Stomach (tissue), 8 donors: ENCODE measurements at regions not wholly inside any gene's neighbourhood (a gene's known extent, or its start where the extent isn't known, plus 50 kb on each side); places are given as distances from the start of the nearest gene placed in this dataset.

Experiments
- DNase-seq, 2 donors: peaks; one replicate each; pipeline versions ENCODE4 v3.0.0 to v3.0.0-alpha.2; 2013 to 2019
- H3K27ac ChIP-seq, 5 donors: fragments of 200-600 bp in 4 of 5; sonication (generic) in 4 of 5; one replicate each; pipeline ENCODE4 v1.5.1; 2013 to 2019; ENCODE audit warnings: mild to moderate bottlenecking in 1 of 5, moderate library complexity in 1 of 5
- H3K27me3 ChIP-seq, 3 donors: fragments of 200-600 bp; sonication (generic); one replicate each; pipeline ENCODE4 v1.5.1; 2017 to 2019; ENCODE audit warnings: mixed run types in 1 of 3
- H3K36me3 ChIP-seq, 4 donors: fragments of 200-600 bp; sonication (generic); 1 replicate in 3 of 4; 2 replicates in 1 of 4; pipeline ENCODE4 v1.5.1; 2016 to 2019
- H3K4me1 ChIP-seq, 4 donors: fragments of 200-600 bp; sonication (generic); one replicate each; pipeline ENCODE4 v1.5.1; 2016 to 2019
- H3K4me3 ChIP-seq, 4 donors: fragments of 200-600 bp; sonication (generic) in 3 of 4; one replicate each; pipeline ENCODE4 v1.5.1; 2016 to 2019; ENCODE audit warnings: mild to moderate bottlenecking in 1 of 4
- H3K9me3 ChIP-seq, 4 donors: fragments of 200-600 bp; sonication (generic); one replicate each; pipeline ENCODE4 v1.5.1; 2016 to 2019
- CTCF ChIP-seq, 7 experiments: fragments of 450-650 bp in 4 of 7; fragments of 200-600 bp in 3 of 7; sonication (generic) in 3 of 7; IDR thresholded peaks; one replicate each; pipeline ENCODE4 v1.5.1; 2016 to 2019; ENCODE audit warnings: antibody characterized with exemption in 7 of 7, control low read depth in 2 of 7, mild to moderate bottlenecking in 1 of 7
- EP300 ChIP-seq: sonication (generic); formaldehyde crosslinking; IDR thresholded peaks from one replicate; pipeline ENCODE4 v1.6.1; 2017; ENCODE audit warnings: antibody characterized with exemption
- POLR2A ChIP-seq, 4 donors: fragments of 450-650 bp; IDR thresholded peaks; one replicate each; pipeline ENCODE4 v1.6.1; 2016; ENCODE audit warnings: antibody characterized with exemption in 4 of 4, control low read depth in 2 of 4, mild to moderate bottlenecking in 1 of 4, moderate library complexity in 1 of 4
- POLR2AphosphoS5 ChIP-seq, 3 donors: sonication (generic); formaldehyde crosslinking; IDR thresholded peaks; one replicate each; pipeline ENCODE4 v1.6.1; 2016; ENCODE audit warnings: antibody characterized with exemption in 3 of 3
- WGBS, 5 donors: extraction: QIAGEN DNeasy Blood & Tissue Kit in 3 of 5; methylation state at CpG; one replicate each; pipeline versions ENCODE4 v1.1.5 to v1.1.7; 2013 to 2018; 5-methylcytosine and 5-hydroxymethylcytosine counted together
- intact Hi-C: fragments of 100-400 bp; cut with DNase I; formaldehyde crosslinking; loops from one replicate; pipeline ENCODE4 v1.15.1; 2023; ENCODE audit warnings: low total_unique reads
- donor health status: healthy with polysubstance abuse.
- donor health status: Bipolar disorder and iron deficiency.
- donor health status: healthy.

DNA sequence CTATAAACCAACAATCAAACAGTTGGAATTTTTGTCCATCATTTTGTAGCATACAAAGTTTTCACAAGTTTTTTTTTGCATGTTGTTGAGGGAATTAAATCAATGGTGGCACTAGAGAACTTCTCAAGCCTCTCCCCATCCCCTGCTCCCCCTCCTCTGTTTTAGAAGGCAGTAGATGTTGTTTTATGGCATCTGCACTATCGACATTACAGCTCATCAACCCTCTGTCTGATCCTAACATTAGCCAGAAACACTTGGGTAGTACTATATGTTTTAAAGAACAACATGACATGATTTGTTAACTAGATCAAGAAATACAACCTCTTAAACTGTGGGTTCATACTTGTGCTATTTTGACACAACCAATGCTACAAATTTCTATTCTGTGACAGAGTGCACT is 306.5 kb upstream of the NR5A2 start:
- WGBS, 5 donors, result 58 to 80% (median 75%) methylated on average over 1 of the region's 1 CpG
- H3K36me3 ChIP-seq, result no peaks in the 10 kb centered on the region
- no peak overlapping the region for H3K27ac ChIP-seq
- intact Hi-C loops, result no loop called here
- TF ChIP-seq POLR2A (IDR thresholded peaks at IDR 0.05) (no peak), CTCF (IDR thresholded peaks at IDR 0.05) (no peak), EP300 (no peak), POLR2AphosphoS5 (IDR thresholded peaks at IDR 0.05) (no peak)
- H3K4me1 ChIP-seq, result no peaks in the 10 kb centered on the region
- H3K27me3 ChIP-seq, result no peaks in the 10 kb centered on the region
- no peaks in the 10 kb centered on the region for H3K9me3 ChIP-seq
- DNase-seq, result no peak
- no peak overlapping the region for H3K4me3 ChIP-seq

DNA sequence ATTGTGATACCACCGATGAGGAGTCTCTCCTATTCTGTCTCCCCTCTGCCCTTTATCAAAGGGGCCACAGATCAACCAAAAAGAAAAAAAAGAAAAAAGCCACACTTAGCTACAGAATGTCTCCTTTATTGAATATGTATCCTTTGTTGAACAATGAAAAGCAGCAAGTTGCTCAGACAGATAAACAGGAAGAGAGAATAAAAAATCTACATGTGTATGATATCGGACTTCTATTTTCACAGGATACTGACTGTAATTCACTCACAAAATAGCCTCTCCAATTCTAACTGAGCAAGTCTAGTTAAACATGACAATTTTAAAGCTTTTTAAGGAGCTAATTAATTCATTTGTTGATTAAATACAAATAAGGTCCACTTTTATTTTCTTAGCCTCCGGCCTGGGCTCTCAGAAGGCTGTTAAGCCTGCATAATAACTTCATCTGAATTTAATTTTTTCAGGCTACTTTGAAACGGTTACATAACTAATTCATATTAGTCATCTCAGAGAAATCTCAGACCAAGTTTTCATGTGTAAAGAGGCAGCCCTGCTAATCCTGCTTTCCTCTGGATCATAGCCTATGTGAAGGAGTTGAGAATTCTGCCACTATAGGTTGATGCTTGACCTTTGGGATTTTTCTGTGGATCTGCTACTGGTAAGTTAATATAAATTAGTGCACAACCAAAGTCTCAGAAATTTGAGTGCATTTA is 304.1 kb upstream of the NR5A2 start:
- H3K36me3 ChIP-seq, result no peaks in the 10 kb centered on the region
- no peaks in the 10 kb centered on the region for H3K27me3 ChIP-seq
- 54 to 68% (median 58%) methylated on average over 4 of the region's 4 CpGs for WGBS, 5 donors
- H3K9me3 ChIP-seq, result no peaks in the 10 kb centered on the region
- no peak overlapping the region for H3K4me3 ChIP-seq
- no peak for DNase-seq
- H3K4me1 ChIP-seq, result no peaks in the 10 kb centered on the region
- intact Hi-C loops, result no loop called here
- TF ChIP-seq CTCF (IDR thresholded peaks at IDR 0.05) (no peak), EP300 (no peak), POLR2A (IDR thresholded peaks at IDR 0.05) (no peak), POLR2AphosphoS5 (IDR thresholded peaks at IDR 0.05) (no peak)
- H3K27ac ChIP-seq, result no peak overlapping the region

DNA sequence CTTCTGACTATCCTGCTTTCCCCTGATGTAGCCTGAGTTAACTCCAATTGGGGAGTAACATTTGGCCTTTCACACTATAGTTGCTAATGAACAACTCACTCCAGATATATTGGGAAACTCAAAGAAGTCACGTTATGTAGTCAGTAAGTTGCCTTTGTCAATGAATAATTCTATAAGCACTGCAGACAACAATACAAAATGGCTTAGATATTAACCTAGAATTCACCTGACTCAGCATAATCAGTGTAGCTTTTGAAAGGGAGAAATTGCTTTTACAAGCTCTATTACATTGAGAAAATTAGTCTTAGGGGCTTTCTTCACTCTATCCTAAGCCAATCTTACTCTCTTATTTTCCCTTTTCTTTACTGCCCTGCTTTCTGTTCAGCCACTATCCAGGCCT is 303.5 kb upstream of the NR5A2 start:
- no peak overlapping the region for H3K4me3 ChIP-seq
- no peaks in the 10 kb centered on the region for H3K9me3 ChIP-seq
- H3K27ac ChIP-seq, result no peak overlapping the region
- TF ChIP-seq POLR2A (IDR thresholded peaks at IDR 0.05), result no peak
- no peak for TF ChIP-seq EP300
- no peaks in the 10 kb centered on the region for H3K4me1 ChIP-seq
- no peaks in the 10 kb centered on the region for H3K27me3 ChIP-seq
- DNase-seq, result no peak
- intact Hi-C loops, result no loop called here
- 54 to 61% (median 56%) methylated on average over 1 of the region's 1 CpG for WGBS, 5 donors
- no peaks in the 10 kb centered on the region for H3K36me3 ChIP-seq

DNA sequence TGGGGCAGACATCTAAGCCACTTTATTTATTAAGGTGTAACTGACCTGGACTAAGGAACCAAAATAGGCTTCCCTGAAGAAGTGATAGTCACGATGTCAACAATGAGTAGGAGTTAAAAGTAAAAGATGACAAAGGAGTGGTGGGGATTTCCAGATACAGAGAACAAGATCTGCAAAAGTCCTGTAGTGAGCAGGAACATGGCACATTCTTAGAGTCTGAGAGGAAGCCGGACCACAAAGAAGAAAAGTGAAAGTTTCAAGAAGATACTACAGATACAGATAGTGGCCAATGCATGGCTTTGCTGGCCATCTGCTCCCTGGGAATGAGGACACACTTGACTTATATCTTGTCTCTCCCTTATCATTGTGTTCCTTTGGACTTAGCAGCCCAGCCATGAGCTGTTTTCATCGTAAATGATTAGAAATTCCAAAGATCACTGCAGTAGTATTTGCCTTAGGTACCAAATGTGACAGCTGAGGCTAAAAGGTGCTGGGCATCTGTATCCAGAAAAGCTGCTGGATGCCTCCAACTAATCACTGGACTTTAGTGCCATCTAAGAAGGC is 302.4 kb upstream of the NR5A2 start:
- H3K4me3 ChIP-seq, result no peak overlapping the region
- H3K27me3 ChIP-seq, result no peaks in the 10 kb centered on the region
- no peak overlapping the region for H3K27ac ChIP-seq
- WGBS, 5 donors, result 66 to 80% (median 73%) methylated on average over 3 of the region's 3 CpGs
- no peaks in the 10 kb centered on the region for H3K9me3 ChIP-seq
- intact Hi-C loops, result no loop called here
- no peaks in the 10 kb centered on the region for H3K4me1 ChIP-seq
- no peaks in the 10 kb centered on the region for H3K36me3 ChIP-seq
- TF ChIP-seq POLR2AphosphoS5 (IDR thresholded peaks at IDR 0.05) (no peak), EP300 (no peak), CTCF (IDR thresholded peaks at IDR 0.05) (no peak), POLR2A (IDR thresholded peaks at IDR 0.05) (no peak)
- DNase-seq, result no peak

- intact Hi-C loops, result no loop called here
- DNase-seq, result no peak
- TF ChIP-seq POLR2AphosphoS5 (IDR thresholded peaks at IDR 0.05) (no peak), POLR2A (IDR thresholded peaks at IDR 0.05) (no peak), EP300 (no peak), CTCF (IDR thresholded peaks at IDR 0.05) (no peak)
- Histone ChIP-seq H3K4me3 (no peak overlapping the region), H3K9me3 (no peaks in the 10 kb centered on the region), H3K36me3 (no peaks in the 10 kb centered on the region), H3K27me3 (no peaks in the 10 kb centered on the region), H3K4me1 (no peaks in the 10 kb centered on the region), H3K27ac (no peak overlapping the region)
- 85 to 96% (median 94%) methylated on average over 2 of the region's 2 CpGs for WGBS, 5 donors
These were observed 299.8 kb upstream of the NR5A2 start for GRCh38 chr1:199727682-199728081.
